Astrocyte (in vitro differentiated cells and primary cell): ENCODE measurements at regions not wholly inside any gene's neighbourhood (a gene's known extent, or its start where the extent isn't known, plus 50 kb on each side); places are given as distances from the start of the nearest gene placed in this dataset.

Experiments
- EZH2 ChIP-seq: IDR thresholded peaks from 2 replicates; pipeline ENCODE4 v1.6.1; 2012; ENCODE audit warnings: mild to moderate bottlenecking, low read length, inconsistent platforms; ENCODE audit not compliant: insufficient read depth
- TF ChIP-seq, protein P1 (sequence below): IDR thresholded peaks from 2 replicates; pipeline ENCODE4 v1.5.1; 2011; ENCODE audit warnings: low read depth, mild to moderate bottlenecking, inconsistent platforms, low read length, moderate library complexity; ENCODE audit not compliant: insufficient read depth

DNA sequence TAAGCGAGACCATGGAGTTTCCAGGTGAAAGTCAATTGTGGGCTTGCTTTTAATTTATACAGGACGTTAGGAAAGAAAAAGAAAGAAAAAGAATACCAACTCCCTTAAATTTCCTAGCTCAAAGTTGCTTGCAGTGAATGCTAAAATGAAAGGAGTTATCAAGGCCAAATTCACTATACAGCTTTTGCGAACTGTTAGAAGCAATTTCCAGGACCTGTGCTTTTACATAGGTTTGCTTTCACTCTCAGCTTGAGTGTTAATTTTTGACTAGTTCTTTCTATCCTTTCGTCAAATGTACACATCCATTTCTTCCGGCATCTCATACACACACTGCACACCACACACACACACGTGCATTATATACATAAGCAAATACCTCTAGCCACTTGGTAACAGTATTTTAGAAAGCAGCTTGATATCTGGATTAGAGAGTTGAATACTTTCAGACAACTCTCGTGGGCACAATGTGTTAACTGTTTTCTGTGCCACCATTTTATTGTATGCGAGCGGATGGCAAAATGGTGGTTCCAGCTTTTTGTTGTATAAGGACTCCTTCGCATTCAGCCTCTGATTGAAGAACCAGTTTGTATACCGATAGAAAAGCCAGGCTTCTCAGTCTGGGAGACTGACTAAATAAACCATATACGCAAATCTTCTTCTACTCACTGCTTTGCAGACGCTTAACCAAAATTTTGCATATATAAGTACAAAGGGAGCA is 381.8 kb downstream of the MTX2 start:
- TF ChIP-seq, protein P1, sequence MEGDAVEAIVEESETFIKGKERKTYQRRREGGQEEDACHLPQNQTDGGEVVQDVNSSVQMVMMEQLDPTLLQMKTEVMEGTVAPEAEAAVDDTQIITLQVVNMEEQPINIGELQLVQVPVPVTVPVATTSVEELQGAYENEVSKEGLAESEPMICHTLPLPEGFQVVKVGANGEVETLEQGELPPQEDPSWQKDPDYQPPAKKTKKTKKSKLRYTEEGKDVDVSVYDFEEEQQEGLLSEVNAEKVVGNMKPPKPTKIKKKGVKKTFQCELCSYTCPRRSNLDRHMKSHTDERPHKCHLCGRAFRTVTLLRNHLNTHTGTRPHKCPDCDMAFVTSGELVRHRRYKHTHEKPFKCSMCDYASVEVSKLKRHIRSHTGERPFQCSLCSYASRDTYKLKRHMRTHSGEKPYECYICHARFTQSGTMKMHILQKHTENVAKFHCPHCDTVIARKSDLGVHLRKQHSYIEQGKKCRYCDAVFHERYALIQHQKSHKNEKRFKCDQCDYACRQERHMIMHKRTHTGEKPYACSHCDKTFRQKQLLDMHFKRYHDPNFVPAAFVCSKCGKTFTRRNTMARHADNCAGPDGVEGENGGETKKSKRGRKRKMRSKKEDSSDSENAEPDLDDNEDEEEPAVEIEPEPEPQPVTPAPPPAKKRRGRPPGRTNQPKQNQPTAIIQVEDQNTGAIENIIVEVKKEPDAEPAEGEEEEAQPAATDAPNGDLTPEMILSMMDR: no peak
- TF ChIP-seq EZH2: no peak
